A673 (cell line): ENCODE measurements at regions not wholly inside any gene's neighbourhood (a gene's known extent, or its start where the extent isn't known, plus 50 kb on each side); places are given as distances from the start of the nearest gene placed in this dataset.

Experiments
- BruUV-seq: library from RNA; stranded (reverse); fragments of 400-500 nt; replicated peaks from 2 replicates; lab custom pipeline; 2021; lab: Mats Ljungman, UMichigan
- CTCF ChIA-PET: fragments of 300-600 bp; sonication (Branson Sonifier 250); formaldehyde crosslinking; loops from one replicate; lab custom pipeline; 2022; ENCODE audit warnings: antibody characterized with exemption; lab: Charles Lee
- POLR2A ChIA-PET: fragments of 300-600 bp; sonication (Branson Sonifier 250); formaldehyde crosslinking; loops from one replicate; lab custom pipeline; 2022; ENCODE audit warnings: antibody characterized with exemption; ENCODE audit not compliant: low non-redundant PET; lab: Charles Lee
- DNase-seq: peaks from one replicate; pipeline ENCODE4 v3.0.0-alpha.2; 2015; ENCODE audit warnings: low spot score
- H3K27ac ChIP-seq: fragments of 200-600 bp; sonication (generic); 2 replicates; pipeline ENCODE4 v1.5.1; 2016; ENCODE audit warnings: mixed run types, low read depth, mild to moderate bottlenecking, mixed read lengths, antibody characterized with exemption, low read length; ENCODE audit not compliant: poor library complexity, severe bottlenecking
- H3K27me3 ChIP-seq: fragments of 200-600 bp; sonication (generic); replicated peaks from 2 replicates; pipeline ENCODE4 v1.6.1; 2017; ENCODE audit warnings: mixed run types, low read depth, mild to moderate bottlenecking, mixed read lengths, antibody characterized with exemption, low read length; ENCODE audit not compliant: insufficient read depth, poor library complexity
- H3K36me3 ChIP-seq: fragments of 200-600 bp; sonication (generic); 2 replicates; pipeline ENCODE4 v1.6.1; 2016; ENCODE audit warnings: mixed run types, mild to moderate bottlenecking, mixed read lengths, antibody characterized with exemption, low read length; ENCODE audit not compliant: insufficient read depth, poor library complexity, severe bottlenecking
- H3K4me1 ChIP-seq: fragments of 200-600 bp; sonication (generic); 2 replicates; pipeline ENCODE4 v1.6.1; 2017; ENCODE audit warnings: mixed run types, mild to moderate bottlenecking, mixed read lengths, antibody characterized with exemption, low read length; ENCODE audit not compliant: insufficient read depth, poor library complexity, severe bottlenecking
- H3K4me3 ChIP-seq: fragments of 200-600 bp; sonication (generic); 2 replicates; pipeline ENCODE4 v1.5.1; 2016; ENCODE audit warnings: low read depth, mixed run types, mild to moderate bottlenecking, mixed read lengths, low read length; ENCODE audit not compliant: poor library complexity, severe bottlenecking
- H3K9me3 ChIP-seq: fragments of 200-600 bp; sonication (generic); 2 replicates; pipeline ENCODE4 v1.6.1; 2016; ENCODE audit warnings: mixed run types, low read depth, mild to moderate bottlenecking, mixed read lengths, antibody characterized with exemption, low read length; ENCODE audit not compliant: poor library complexity, severe bottlenecking
- EZH2 ChIP-seq: fragments of 200-600 bp; sonication (generic); IDR thresholded peaks from 2 replicates; pipeline ENCODE4 v1.6.1; 2017; ENCODE audit warnings: borderline replicate concordance, low read depth, mild to moderate bottlenecking, mixed read lengths, antibody characterized with exemption, low read length; ENCODE audit not compliant: poor library complexity, severe bottlenecking
- intact Hi-C: fragments of 100-400 bp; cut with micrococcal nuclease; formaldehyde crosslinking; loops from one replicate; pipeline ENCODE4 v1.10.0; 2022; ENCODE audit not compliant: unreplicated experiment
- TF ChIP-seq, protein P1 (sequence below): fragments of 300-800, 200-600 bp; sonication (generic); conservative IDR thresholded peaks from 2 replicates; pipeline ENCODE4 v1.5.1; 2017; ENCODE audit warnings: low read depth, mild to moderate bottlenecking, antibody characterized with exemption, low read length, moderate library complexity, mixed read lengths

DNA sequence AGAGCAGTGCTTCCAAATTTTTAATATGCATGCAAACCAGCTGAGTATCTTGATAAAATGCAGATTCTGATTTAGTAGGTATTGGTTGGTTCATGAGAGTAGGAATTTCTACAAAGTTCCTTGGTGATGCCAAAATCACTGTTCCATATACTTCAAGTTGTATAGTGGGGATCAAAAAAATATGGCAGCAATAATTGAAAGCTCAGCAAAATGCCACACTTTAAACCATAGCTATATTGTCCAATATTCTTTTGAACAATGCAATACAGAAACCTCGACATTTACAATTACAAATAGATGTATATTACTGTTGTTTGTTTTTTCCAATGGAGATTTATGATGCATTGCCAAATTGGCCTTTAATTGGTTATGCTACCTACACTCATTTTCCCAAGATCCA, 55.7 kb upstream of the NCAM2 start:
- CTCF ChIA-PET: no interaction called here
- Histone ChIP-seq H3K4me3 (no peak overlapping the region), H3K27ac (no peak overlapping the region), H3K36me3 (no peaks in the 10 kb centered on the region), H3K27me3 (no peaks in the 10 kb centered on the region), H3K9me3 (no peaks in the 10 kb centered on the region), H3K4me1 (no peaks in the 10 kb centered on the region)
- TF ChIP-seq EZH2: no peak
- TF ChIP-seq, protein P1, sequence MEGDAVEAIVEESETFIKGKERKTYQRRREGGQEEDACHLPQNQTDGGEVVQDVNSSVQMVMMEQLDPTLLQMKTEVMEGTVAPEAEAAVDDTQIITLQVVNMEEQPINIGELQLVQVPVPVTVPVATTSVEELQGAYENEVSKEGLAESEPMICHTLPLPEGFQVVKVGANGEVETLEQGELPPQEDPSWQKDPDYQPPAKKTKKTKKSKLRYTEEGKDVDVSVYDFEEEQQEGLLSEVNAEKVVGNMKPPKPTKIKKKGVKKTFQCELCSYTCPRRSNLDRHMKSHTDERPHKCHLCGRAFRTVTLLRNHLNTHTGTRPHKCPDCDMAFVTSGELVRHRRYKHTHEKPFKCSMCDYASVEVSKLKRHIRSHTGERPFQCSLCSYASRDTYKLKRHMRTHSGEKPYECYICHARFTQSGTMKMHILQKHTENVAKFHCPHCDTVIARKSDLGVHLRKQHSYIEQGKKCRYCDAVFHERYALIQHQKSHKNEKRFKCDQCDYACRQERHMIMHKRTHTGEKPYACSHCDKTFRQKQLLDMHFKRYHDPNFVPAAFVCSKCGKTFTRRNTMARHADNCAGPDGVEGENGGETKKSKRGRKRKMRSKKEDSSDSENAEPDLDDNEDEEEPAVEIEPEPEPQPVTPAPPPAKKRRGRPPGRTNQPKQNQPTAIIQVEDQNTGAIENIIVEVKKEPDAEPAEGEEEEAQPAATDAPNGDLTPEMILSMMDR: no peak
- intact Hi-C loops: no loop called here
- DNase-seq: no peak
- POLR2A ChIA-PET: no interaction called here
- BruUV-seq: no TSS peak

DNA sequence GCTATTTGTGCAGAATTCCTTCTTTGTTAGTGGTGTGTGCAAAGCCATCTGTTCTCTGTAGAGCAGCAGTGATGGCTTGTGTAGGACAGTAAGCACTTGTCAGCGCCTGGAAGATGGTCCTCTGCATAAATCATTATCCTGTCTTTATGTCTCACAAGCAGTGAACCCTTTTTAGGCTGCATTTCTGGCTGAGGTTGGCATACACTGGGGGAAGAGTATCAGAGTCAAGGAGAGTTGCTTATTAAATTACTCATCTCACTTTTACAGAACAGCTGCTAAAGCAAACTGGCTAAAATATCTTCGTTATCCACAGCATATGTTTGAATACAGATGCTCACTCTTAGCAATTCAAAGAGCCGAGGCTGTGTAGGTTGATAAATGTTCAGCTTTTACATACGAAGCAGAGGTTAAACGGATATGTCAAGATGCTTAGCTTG, 54.6 kb upstream of the NCAM2 start:
- TF ChIP-seq, protein P1: no peak
- TF ChIP-seq EZH2: no peak
- H3K27me3 ChIP-seq: no peaks in the 10 kb centered on the region
- no peaks in the 10 kb centered on the region for H3K36me3 ChIP-seq
- peaks cover 1% of the 10 kb centered on the region for H3K4me1 ChIP-seq
- ChIA-PET CTCF (no interaction called here), POLR2A (no interaction called here)
- H3K27ac ChIP-seq: no peak overlapping the region
- intact Hi-C loops: no loop called here
- BruUV-seq: no TSS peak
- H3K9me3 ChIP-seq: no peaks in the 10 kb centered on the region
- no peak for DNase-seq
- H3K4me3 ChIP-seq: no peak overlapping the region

DNA sequence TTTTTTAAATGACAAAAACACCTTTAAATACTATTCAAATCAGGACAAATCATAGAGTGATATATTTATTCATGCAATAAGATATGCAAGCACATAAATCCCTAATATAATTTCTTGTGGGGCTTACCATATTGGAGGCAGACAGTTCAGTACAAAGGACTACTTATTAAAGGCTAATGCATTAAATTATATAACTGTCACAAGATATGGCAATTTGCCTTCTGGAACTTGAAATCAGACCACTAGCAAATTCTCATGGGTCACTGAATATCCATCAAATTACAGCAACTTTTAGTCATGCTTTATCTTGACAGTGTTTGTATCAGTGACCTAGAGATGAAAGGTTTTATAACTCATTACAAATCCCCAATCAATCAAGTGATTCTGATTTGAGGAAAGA, 54.1 kb upstream of the NCAM2 start:
- no TSS peak for BruUV-seq
- TF ChIP-seq, protein P1: no peak
- no peak for TF ChIP-seq EZH2
- POLR2A ChIA-PET: no interaction called here
- Histone ChIP-seq H3K27me3 (no peaks in the 10 kb centered on the region), H3K4me3 (no peak overlapping the region), H3K9me3 (no peaks in the 10 kb centered on the region), H3K4me1 (peaks cover 7% of the 10 kb centered on the region), H3K27ac (no peak overlapping the region), H3K36me3 (no peaks in the 10 kb centered on the region)
- DNase-seq: no peak
- CTCF ChIA-PET: no interaction called here
- intact Hi-C loops: no loop called here
